ENCODE measurements at regions not wholly inside any gene's neighbourhood (a gene's known extent, or its start where the extent isn't known, plus 50 kb on each side); places are given as distances from the start of the nearest gene placed in this dataset.

DNA sequence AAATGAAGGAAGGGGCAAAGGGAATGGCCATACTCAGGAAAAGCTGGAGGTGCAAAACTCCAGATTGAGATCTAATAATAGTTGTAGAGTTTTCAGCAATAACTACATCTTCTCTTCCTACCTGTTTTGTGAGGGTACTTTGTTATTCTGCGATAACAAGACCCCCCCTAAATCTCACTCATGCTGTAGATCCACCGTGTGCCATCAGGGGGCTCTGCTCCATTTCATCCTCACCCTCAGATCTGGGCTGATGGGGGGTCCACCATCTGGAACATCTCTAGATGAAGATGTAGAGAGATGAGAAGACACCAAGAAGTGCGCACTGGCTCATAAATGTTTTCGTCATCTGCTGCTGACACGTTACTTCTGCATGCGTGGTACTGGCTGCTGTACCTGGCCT lies 135.9 kb upstream of the KIRREL3 start:
- no peak overlapping the region for H3K4me3 ChIP-seq (ENCODE audit: low read depth, low read length)
- DNase-seq (ENCODE audit: low read depth): no peak
- TF ChIP-seq, protein P1, sequence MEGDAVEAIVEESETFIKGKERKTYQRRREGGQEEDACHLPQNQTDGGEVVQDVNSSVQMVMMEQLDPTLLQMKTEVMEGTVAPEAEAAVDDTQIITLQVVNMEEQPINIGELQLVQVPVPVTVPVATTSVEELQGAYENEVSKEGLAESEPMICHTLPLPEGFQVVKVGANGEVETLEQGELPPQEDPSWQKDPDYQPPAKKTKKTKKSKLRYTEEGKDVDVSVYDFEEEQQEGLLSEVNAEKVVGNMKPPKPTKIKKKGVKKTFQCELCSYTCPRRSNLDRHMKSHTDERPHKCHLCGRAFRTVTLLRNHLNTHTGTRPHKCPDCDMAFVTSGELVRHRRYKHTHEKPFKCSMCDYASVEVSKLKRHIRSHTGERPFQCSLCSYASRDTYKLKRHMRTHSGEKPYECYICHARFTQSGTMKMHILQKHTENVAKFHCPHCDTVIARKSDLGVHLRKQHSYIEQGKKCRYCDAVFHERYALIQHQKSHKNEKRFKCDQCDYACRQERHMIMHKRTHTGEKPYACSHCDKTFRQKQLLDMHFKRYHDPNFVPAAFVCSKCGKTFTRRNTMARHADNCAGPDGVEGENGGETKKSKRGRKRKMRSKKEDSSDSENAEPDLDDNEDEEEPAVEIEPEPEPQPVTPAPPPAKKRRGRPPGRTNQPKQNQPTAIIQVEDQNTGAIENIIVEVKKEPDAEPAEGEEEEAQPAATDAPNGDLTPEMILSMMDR (IDR thresholded peaks at IDR 0.05; ENCODE audit: insufficient read depth, low read depth, low read length): no peak

GRCh38 chr11:127135256-127135655 lies 134.7 kb upstream of the KIRREL3 start:
- TF ChIP-seq, protein P1 (IDR thresholded peaks at IDR 0.05; ENCODE audit: insufficient read depth, low read depth, low read length): no peak
- no peak overlapping the region for H3K4me3 ChIP-seq (ENCODE audit: low read depth, low read length)
- no peak for DNase-seq (ENCODE audit: low read depth)

DNA sequence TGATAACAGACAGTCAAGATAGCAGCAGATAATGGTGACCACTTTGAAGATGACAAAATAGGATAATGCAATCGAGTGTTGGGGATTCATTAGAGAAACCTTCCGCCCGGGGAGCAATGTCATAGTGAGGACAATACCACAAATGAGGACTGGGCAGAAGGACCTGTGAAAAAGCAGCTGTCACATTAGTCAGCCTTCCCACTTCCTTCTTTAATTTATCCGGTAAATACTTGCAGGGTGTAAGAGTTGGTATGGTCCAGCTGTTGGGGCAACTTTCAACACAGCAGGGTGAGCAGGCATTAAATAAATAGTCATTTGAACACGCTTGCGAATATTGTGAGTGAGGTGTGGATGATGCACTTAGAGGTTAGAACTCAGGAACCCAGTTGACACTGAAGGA lies 132.5 kb upstream of the KIRREL3 start:
- no peak for DNase-seq (ENCODE audit: low read depth)
- H3K4me3 ChIP-seq (ENCODE audit: low read depth, low read length): no peak overlapping the region
- TF ChIP-seq, protein P1 (IDR thresholded peaks at IDR 0.05; ENCODE audit: insufficient read depth, low read depth, low read length): no peak

GRCh38 chr11:127130321-127130720 lies 129.8 kb upstream of the KIRREL3 start:
- TF ChIP-seq, protein P1 (IDR thresholded peaks at IDR 0.05; ENCODE audit: insufficient read depth, low read depth, low read length): no peak
- H3K4me3 ChIP-seq (ENCODE audit: low read depth, low read length): no peak overlapping the region
- DNase-seq (ENCODE audit: low read depth): no peak

DNA sequence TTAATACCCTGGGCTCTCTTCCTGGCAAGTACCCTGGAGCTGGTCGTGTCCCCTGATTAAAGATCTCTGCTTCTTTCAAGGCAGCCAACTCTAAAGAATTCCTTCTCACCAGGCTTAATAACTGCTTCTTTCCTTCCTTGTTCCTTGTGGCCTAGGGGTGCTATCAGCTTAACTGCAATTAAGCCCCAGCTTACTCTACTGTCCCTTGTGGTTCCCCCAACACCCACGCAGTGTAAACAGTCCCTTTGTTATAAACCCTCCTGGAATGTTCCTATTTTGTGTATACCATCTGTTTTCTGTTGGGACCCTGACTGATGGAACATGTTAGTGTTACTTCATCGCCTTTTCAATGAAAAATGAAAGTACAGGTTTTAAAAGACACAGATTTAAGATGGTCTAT lies 126.4 kb upstream of the KIRREL3 start:
- TF ChIP-seq, protein P1 (IDR thresholded peaks at IDR 0.05; ENCODE audit: insufficient read depth, low read depth, low read length): no peak

DNA sequence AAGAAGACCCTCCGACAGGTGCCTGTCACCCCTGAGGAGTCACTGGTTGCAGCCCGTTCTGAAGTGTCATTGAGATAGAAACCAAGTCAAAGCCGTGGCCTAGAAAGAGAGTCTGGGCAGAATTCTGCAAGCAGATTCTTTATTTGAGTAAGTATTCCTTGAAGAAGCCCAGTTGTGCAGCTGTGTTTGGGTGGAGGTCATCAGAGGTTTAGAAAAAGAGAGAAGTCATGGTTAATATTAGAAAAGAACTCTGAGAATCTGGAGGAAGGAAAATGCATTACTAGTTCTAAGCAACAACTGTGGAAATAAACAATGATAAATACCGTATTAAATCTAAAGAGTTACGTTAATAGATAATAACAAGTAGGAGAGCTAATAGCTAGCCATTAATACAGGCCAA lies 118.8 kb upstream of the KIRREL3 start:
- TF ChIP-seq, protein P1 (IDR thresholded peaks at IDR 0.05; ENCODE audit: insufficient read depth, low read depth, low read length): no peak
- no peak overlapping the region for H3K4me3 ChIP-seq (ENCODE audit: low read depth, low read length)
- no peak for DNase-seq (ENCODE audit: low read depth)

More for the DNA sequence above, 126.4 kb upstream of the KIRREL3 start:
- H3K4me3 ChIP-seq (ENCODE audit: low read depth, low read length): no peak overlapping the region
- DNase-seq (ENCODE audit: low read depth): no peak

GRCh38 chr11:127118811-127119210 lies 118.2 kb upstream of the KIRREL3 start:
- H3K4me3 ChIP-seq (ENCODE audit: low read depth, low read length): no peak overlapping the region
- no peak for DNase-seq (ENCODE audit: low read depth)
- TF ChIP-seq, protein P1 (IDR thresholded peaks at IDR 0.05; ENCODE audit: insufficient read depth, low read depth, low read length): no peak

Data from fibroblast of villous mesenchyme (primary cell).